WTC11 (cell line): ENCODE measurements at regions not wholly inside any gene's neighbourhood (a gene's known extent, or its start where the extent isn't known, plus 50 kb on each side); places are given as distances from the start of the nearest gene placed in this dataset.

ENCODE experiments used
- ATF1 ChIP-seq: sonication (generic); formaldehyde crosslinking; IDR thresholded peaks from 2 replicates; pipeline ENCODE4 v1.8.1; 2023; ENCODE audit warnings: mild to moderate bottlenecking, moderate library complexity, missing genetic modification reagents
- CREB1 ChIP-seq: sonication (generic); formaldehyde crosslinking; IDR thresholded peaks from 2 replicates; pipeline ENCODE4 v1.8.0; 2023; ENCODE audit warnings: mild to moderate bottlenecking, missing genetic modification reagents
- CTCF ChIP-seq: fragments of 200-600 bp; IDR thresholded peaks from 2 replicates; pipeline ENCODE4 v1.8.0; 2022; ENCODE audit warnings: antibody characterized with exemption
- FOXP4 ChIP-seq: sonication (generic); formaldehyde crosslinking; IDR thresholded peaks from 2 replicates; pipeline ENCODE4 v1.8.0; 2022; ENCODE audit warnings: mild to moderate bottlenecking, missing genetic modification reagents
- IRF2 ChIP-seq: sonication (generic); formaldehyde crosslinking; IDR thresholded peaks from 2 replicates; pipeline ENCODE4 v1.8.0; 2022; ENCODE audit warnings: low read depth, missing genetic modification reagents, borderline replicate concordance
- NR2C2 ChIP-seq: sonication (generic); formaldehyde crosslinking; IDR thresholded peaks from 2 replicates; pipeline ENCODE4 v1.8.0; 2022; ENCODE audit warnings: mild to moderate bottlenecking, missing genetic modification reagents
- TP53 ChIP-seq: sonication (generic); formaldehyde crosslinking; IDR thresholded peaks from 2 replicates; pipeline ENCODE4 v1.8.1; 2023; ENCODE audit warnings: mild to moderate bottlenecking, missing genetic modification reagents
- ZNF138 ChIP-seq: sonication (generic); formaldehyde crosslinking; conservative IDR thresholded peaks from 2 replicates; pipeline ENCODE4 v1.8.1; 2022; ENCODE audit warnings: mild to moderate bottlenecking, moderate library complexity, missing genetic modification reagents
- TF ChIP-seq, protein P1 (sequence below): sonication (generic); formaldehyde crosslinking; IDR thresholded peaks from 2 replicates; pipeline ENCODE4 v1.8.1; 2023; ENCODE audit warnings: mild to moderate bottlenecking, missing genetic modification reagents, moderate library complexity

DNA sequence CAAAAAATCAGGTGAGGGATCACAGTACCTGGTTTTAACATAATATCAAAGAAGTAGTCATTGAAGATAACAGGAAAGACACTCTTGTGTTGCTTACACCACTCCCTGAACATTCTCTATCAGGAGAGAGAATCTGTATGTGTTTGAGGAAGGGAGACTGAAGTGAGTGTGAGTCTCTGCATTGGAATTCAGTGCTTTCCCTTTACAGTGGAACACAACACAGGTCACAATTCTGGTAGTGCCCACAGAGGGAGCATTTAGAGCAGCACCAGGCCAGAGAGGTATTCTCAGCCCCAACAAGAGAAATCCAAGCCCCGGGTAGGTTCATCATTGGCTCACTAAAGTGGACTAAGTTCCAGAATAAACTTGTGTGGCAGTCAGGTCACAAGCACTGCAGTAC, 64.7 kb upstream of the UBQLN2 start:
- TF ChIP-seq TP53 (CRISPR knock-in tag) (no peak), FOXP4 (CRISPR knock-in tag) (no peak), IRF2 (CRISPR knock-in tag) (no peak), CTCF (no peak), ZNF138 (CRISPR knock-in tag) (no peak), CREB1 (CRISPR knock-in tag) (no peak), NR2C2 (CRISPR knock-in tag) (no peak), ATF1 (no peak)
- TF ChIP-seq, protein P1, sequence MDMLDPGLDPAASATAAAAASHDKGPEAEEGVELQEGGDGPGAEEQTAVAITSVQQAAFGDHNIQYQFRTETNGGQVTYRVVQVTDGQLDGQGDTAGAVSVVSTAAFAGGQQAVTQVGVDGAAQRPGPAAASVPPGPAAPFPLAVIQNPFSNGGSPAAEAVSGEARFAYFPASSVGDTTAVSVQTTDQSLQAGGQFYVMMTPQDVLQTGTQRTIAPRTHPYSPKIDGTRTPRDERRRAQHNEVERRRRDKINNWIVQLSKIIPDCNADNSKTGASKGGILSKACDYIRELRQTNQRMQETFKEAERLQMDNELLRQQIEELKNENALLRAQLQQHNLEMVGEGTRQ (CRISPR knock-in tag) = no peak
